H1 (cell line): ENCODE measurements at regions not wholly inside any gene's neighbourhood (a gene's known extent, or its start where the extent isn't known, plus 50 kb on each side); places are given as distances from the start of the nearest gene placed in this dataset.
A peak's percentile ranks its signal among the peaks of the same experiment; 100 is the strongest.

ENCODE experiments used
- CTCF ChIA-PET: fragments of 300-600 bp; sonication (Branson Sonifier 250); formaldehyde crosslinking; loops from one replicate; lab custom pipeline; 2021; ENCODE audit not compliant: partially characterized antibody; lab: Charles Lee
- POLR2A ChIA-PET: fragments of 300-600 bp; sonication (Branson Sonifier 250); formaldehyde crosslinking; loops from one replicate; lab custom pipeline; 2021; ENCODE audit warnings: inconsistent platforms; ENCODE audit not compliant: partially characterized antibody; lab: Charles Lee
- DNase-seq, 2 experiments: peaks; one replicate each; pipeline versions ENCODE4 v3.0.0 to v3.0.0-alpha.2; 2010 to 2022; ENCODE audit warnings: low spot score in 2 of 2, low read depth in 1 of 2, mixed read lengths in 1 of 2
- FAIRE-seq: peaks from 2 replicates; lab custom pipeline; 2011; peaks lifted over from hg19 to GRCh38; lab: Jason Lieb, UNC
- H2AFZ ChIP-seq: 2 replicates; pipeline ENCODE4 v1.8.1; 2012; ENCODE audit warnings: low read length, inconsistent platforms
- H2AK5ac ChIP-seq: 2 replicates; pipeline ENCODE4 v1.6.1; 2013; ENCODE audit warnings: low read depth, low read length
- H2BK120ac ChIP-seq: replicated peaks from 2 replicates; pipeline ENCODE3; 2013; ENCODE audit warnings: low read depth, low read length, inconsistent platforms
- H2BK12ac ChIP-seq: 2 replicates; pipeline ENCODE4 v1.6.1; 2013; ENCODE audit warnings: low read depth, low read length
- H2BK15ac ChIP-seq: 2 replicates; pipeline ENCODE4 v1.6.1; 2013; ENCODE audit warnings: low read length
- H2BK20ac ChIP-seq: 2 replicates; pipeline ENCODE4 v1.6.1; 2013; ENCODE audit warnings: low read length
- H2BK5ac ChIP-seq: 2 replicates; pipeline ENCODE4 v1.6.1; 2013; ENCODE audit warnings: low read depth, low read length
- H3K14ac ChIP-seq: 2 replicates; pipeline ENCODE4 v1.6.1; 2013; ENCODE audit warnings: inconsistent platforms; ENCODE audit not compliant: insufficient read length
- H3K18ac ChIP-seq: 2 replicates; pipeline ENCODE4 v1.6.1; 2013; ENCODE audit warnings: low read length; ENCODE audit errors: extremely low read depth
- H3K23ac ChIP-seq: 2 replicates; pipeline ENCODE4 v1.6.1; 2013; ENCODE audit warnings: inconsistent platforms; ENCODE audit not compliant: insufficient read length
- H3K23me2 ChIP-seq: 2 replicates; pipeline ENCODE4 v1.6.1; 2013; ENCODE audit warnings: low read depth, low read length
- H3K27ac ChIP-seq: 2 replicates; pipeline ENCODE4 v1.6.1; 2011; ENCODE audit warnings: low read depth, low read length, inconsistent platforms
- H3K27me3 ChIP-seq, 4 experiments: replicated peaks in 1 of 4; 1 replicate in 1 of 4; 2 replicates in 3 of 4; pipeline versions ENCODE4 v1.6.1 to v1.8.1; 2011 to 2013; ENCODE audit warnings: low read length in 3 of 4, mild to moderate bottlenecking in 3 of 4, inconsistent platforms in 2 of 4, mixed read lengths in 2 of 4, moderate library complexity in 1 of 4; ENCODE audit not compliant: control insufficient read depth in 3 of 4, insufficient read depth in 3 of 4; ENCODE audit errors: extremely low read depth in 1 of 4
- H3K36me3 ChIP-seq, 4 experiments: 2 replicates each; pipeline versions ENCODE4 v1.6.1 to v1.8.1; 2011 to 2013; ENCODE audit warnings: mild to moderate bottlenecking in 4 of 4, low read length in 3 of 4, moderate library complexity in 2 of 4, control low read depth in 1 of 4, inconsistent platforms in 1 of 4; ENCODE audit not compliant: insufficient read depth in 4 of 4, control insufficient read depth in 2 of 4
- H3K4ac ChIP-seq: replicated peaks from 2 replicates; pipeline ENCODE3; 2013; ENCODE audit warnings: low read length, low read depth, mixed read lengths, inconsistent platforms; ENCODE audit not compliant: insufficient read length
- H3K4me1 ChIP-seq, 4 experiments: replicated peaks in 1 of 4; 1 replicate in 1 of 4; 2 replicates in 3 of 4; pipeline versions ENCODE4 v1.6.1 to v1.8.1; 2011 to 2013; ENCODE audit warnings: low read length in 3 of 4, inconsistent platforms in 2 of 4, mixed read lengths in 1 of 4; ENCODE audit not compliant: insufficient read depth in 4 of 4, control insufficient read depth in 3 of 4
- H3K4me2 ChIP-seq, 2 experiments: 2 replicates each; pipeline versions ENCODE4 v1.6.1 to v1.8.1; 2011 to 2013; ENCODE audit warnings: low read depth in 2 of 2, low read length in 2 of 2, control low read depth in 1 of 2, inconsistent platforms in 1 of 2, mild to moderate bottlenecking in 1 of 2; ENCODE audit not compliant: insufficient read depth in 1 of 2
- H3K4me3 ChIP-seq, 4 experiments: fragments of 200-600, 300-600 bp in 1 of 4; sonication (generic), shearing (Covaris generic), sonication (Bioruptor Twin) in 1 of 4; 2 replicates each; pipeline versions ENCODE4 v1.5.1 to v1.8.1; 2011 to 2016; ENCODE audit warnings: low read length in 4 of 4, low read depth in 3 of 4, control low read depth in 2 of 4, inconsistent platforms in 2 of 4, mild to moderate bottlenecking in 2 of 4, mixed read lengths in 1 of 4, moderate library complexity in 1 of 4; ENCODE audit not compliant: insufficient read depth in 2 of 4; ENCODE audit errors: extremely low read depth in 1 of 4
- H3K56ac ChIP-seq: replicated peaks from 2 replicates; pipeline ENCODE3; 2013; ENCODE audit warnings: low read depth, mild to moderate bottlenecking, mixed read lengths, low read length, inconsistent platforms; ENCODE audit not compliant: insufficient read length
- H3K79me1 ChIP-seq: 2 replicates; pipeline ENCODE4 v1.6.1; 2013; ENCODE audit warnings: low read depth, low read length, control low read depth
- H3K79me2 ChIP-seq, 2 experiments: 2 replicates each; pipeline versions ENCODE4 v1.6.1 to v1.8.1; 2012 to 2013; ENCODE audit warnings: low read length in 2 of 2, mild to moderate bottlenecking in 2 of 2, inconsistent platforms in 1 of 2; ENCODE audit not compliant: insufficient read depth in 2 of 2, control insufficient read depth in 1 of 2
- H3K9ac ChIP-seq, 4 experiments: replicated peaks in 1 of 4; 1 replicate in 1 of 4; 2 replicates in 3 of 4; pipeline versions ENCODE4 v1.6.1 to v1.8.1; 2011 to 2013; ENCODE audit warnings: low read depth in 3 of 4, low read length in 3 of 4, control low read depth in 2 of 4, mild to moderate bottlenecking in 2 of 4, moderate library complexity in 2 of 4, inconsistent platforms in 1 of 4; ENCODE audit errors: extremely low read depth in 1 of 4
- H3K9me3 ChIP-seq, 2 experiments: 2 replicates each; pipeline versions ENCODE4 v1.6.1 to v1.8.1; 2012 to 2013; ENCODE audit warnings: mild to moderate bottlenecking in 2 of 2, moderate library complexity in 2 of 2, control low read depth in 1 of 2, inconsistent platforms in 1 of 2, low read depth in 1 of 2, low read length in 1 of 2, mixed read lengths in 1 of 2; ENCODE audit not compliant: insufficient read depth in 2 of 2
- H4K20me1 ChIP-seq, 2 experiments: replicated peaks in 1 of 2; 2 replicates each; pipeline versions ENCODE3 to v1.8.1; 2011 to 2013; ENCODE audit warnings: inconsistent platforms in 2 of 2, low read length in 2 of 2, mild to moderate bottlenecking in 1 of 2; ENCODE audit not compliant: insufficient read depth in 2 of 2, control insufficient read depth in 1 of 2
- H4K5ac ChIP-seq: 2 replicates; pipeline ENCODE4 v1.6.1; 2013; ENCODE audit warnings: low read length, low read depth, mixed read lengths, inconsistent platforms; ENCODE audit not compliant: insufficient read length
- H4K8ac ChIP-seq: 2 replicates; pipeline ENCODE4 v1.8.0; 2013; ENCODE audit warnings: mild to moderate bottlenecking, moderate library complexity, low read length, inconsistent platforms; ENCODE audit not compliant: insufficient read depth; ENCODE audit errors: extremely low read depth
- H4K91ac ChIP-seq: replicated peaks from 2 replicates; pipeline ENCODE3; 2013; ENCODE audit warnings: low read length, mixed read lengths, inconsistent platforms; ENCODE audit not compliant: insufficient read length
- ATF2 ChIP-seq: IDR thresholded peaks from 2 replicates; pipeline ENCODE4 v1.6.1; 2012; ENCODE audit warnings: low read length, inconsistent platforms
- ATF3 ChIP-seq: IDR thresholded peaks from 2 replicates; pipeline ENCODE4 v1.6.1; 2011; ENCODE audit warnings: low read depth, mild to moderate bottlenecking, low read length; ENCODE audit not compliant: insufficient read depth
- CBX8 ChIP-seq: fragments of 300-800, 300-1000 bp; sonication (generic); IDR thresholded peaks from 2 replicates; pipeline ENCODE4 v1.7.1; 2016; ENCODE audit warnings: low read depth, low read length, borderline replicate concordance
- CREB1 ChIP-seq: IDR thresholded peaks from 2 replicates; pipeline ENCODE4 v1.6.1; 2012; ENCODE audit warnings: inconsistent platforms
- GABPA ChIP-seq: IDR thresholded peaks from 2 replicates; pipeline ENCODE4 v1.6.1; 2011; ENCODE audit warnings: mild to moderate bottlenecking, low read length, moderate library complexity, borderline replicate concordance; ENCODE audit not compliant: insufficient read depth
- JUND ChIP-seq: IDR thresholded peaks from 2 replicates; pipeline ENCODE4 v1.6.1; 2011; ENCODE audit warnings: mild to moderate bottlenecking, improper control_type of control experiment, low read length
- RBBP5 ChIP-seq: IDR thresholded peaks from 2 replicates; pipeline ENCODE4 v1.7.1; 2012; ENCODE audit warnings: low read depth, mild to moderate bottlenecking, inconsistent platforms, low read length, moderate library complexity, borderline replicate concordance
- RFX5 ChIP-seq: IDR thresholded peaks from 2 replicates; pipeline ENCODE4 v1.6.1; 2011; ENCODE audit warnings: low read depth, low read length, improper control_type of control experiment, borderline replicate concordance
- SP1 ChIP-seq: IDR thresholded peaks from 2 replicates; pipeline ENCODE4 v1.6.1; 2011; ENCODE audit warnings: low read depth, low read length
- SP4 ChIP-seq: IDR thresholded peaks from 2 replicates; pipeline ENCODE4 v1.6.1; 2012; ENCODE audit warnings: low read length, inconsistent platforms
- SUZ12 ChIP-seq: fragments of 200-600 bp; sonication (generic); IDR thresholded peaks from 2 replicates; pipeline ENCODE4 v1.6.1; 2012; ENCODE audit warnings: mild to moderate bottlenecking, inconsistent platforms, low read length, moderate library complexity, mixed read lengths
- TBP ChIP-seq: IDR thresholded peaks from 2 replicates; pipeline ENCODE4 v1.6.1; 2011; ENCODE audit warnings: low read depth, low read length, improper control_type of control experiment

- CTCF ChIA-PET = no interaction called here
- no peak overlapping the region for H3K4ac ChIP-seq
- H3K79me1 ChIP-seq = no peaks in the 10 kb centered on the region
- peak overlapping the region; percentile 77; the same call in 1 of the 2 replicates for H2BK12ac ChIP-seq
- H2BK15ac ChIP-seq = peak overlapping the region; percentile 31; the same call in 1 of the 2 replicates
- DNase-seq = no peak
- no peak overlapping the region for H3K4me3 ChIP-seq
- peak overlapping the region; percentile 57 for H4K91ac ChIP-seq
- POLR2A ChIA-PET = no interaction called here
- H3K23ac ChIP-seq = no peak overlapping the region
- H2BK20ac ChIP-seq = 0 out of 2 replicates have a peak overlapping the region, but pooled peaks have one; percentile 13
- no peaks in the 10 kb centered on the region for H3K36me3 ChIP-seq
- no peaks in the 10 kb centered on the region for H3K27me3 ChIP-seq
- TF ChIP-seq SP1 = no peak
- no peak for TF ChIP-seq TBP
- TF ChIP-seq GABPA = no peak
- TF ChIP-seq ATF2 = no peak
- no peak for TF ChIP-seq CREB1
- no peak for TF ChIP-seq RFX5
- TF ChIP-seq SP4 = no peak
- TF ChIP-seq JUND = no peak
- no peak for TF ChIP-seq SUZ12
- TF ChIP-seq ATF3 = no peak
- TF ChIP-seq CBX8 = no peak
- no peak for TF ChIP-seq RBBP5
- no peak overlapping the region for H4K8ac ChIP-seq
- no peak overlapping the region for H3K4me2 ChIP-seq
- peaks cover 2 to 10% (median 5%) of the 10 kb centered on the region in 4 experiments; a peak in 4 of 7 replicates for H3K4me1 ChIP-seq
- no peak overlapping the region for H3K14ac ChIP-seq
- no peak for FAIRE-seq
- H3K56ac ChIP-seq = no peak overlapping the region
- no peak overlapping the region for H3K18ac ChIP-seq
- H2AK5ac ChIP-seq = no peak overlapping the region; the same call in 1 of the 2 replicates
- H3K23me2 ChIP-seq = no peaks in the 10 kb centered on the region; the same call in 1 of the 2 replicates
- no peaks in the 10 kb centered on the region for H3K79me2 ChIP-seq
- no peaks in the 10 kb centered on the region for H4K20me1 ChIP-seq
- H4K5ac ChIP-seq = no peak overlapping the region
- H3K27ac ChIP-seq = no peak overlapping the region
- H3K9me3 ChIP-seq = no peaks in the 10 kb centered on the region
- H2BK120ac ChIP-seq = peak overlapping the region; percentile 18
- H2AFZ ChIP-seq = peak overlapping the region; percentile 3; the same call in 1 of the 2 replicates
- H2BK5ac ChIP-seq = no peak overlapping the region
- H3K9ac ChIP-seq = no peak overlapping the region
Measured at GRCh38 chr12:65597527-65597926, 226.8 kb upstream of the HMGA2 start.
